Uterus (tissue), 3 donors: ENCODE measurements at regions not wholly inside any gene's neighbourhood (a gene's known extent, or its start where the extent isn't known, plus 50 kb on each side); places are given as distances from the start of the nearest gene placed in this dataset.

Experiments used
- DNase-seq, 2 donors: peaks; one replicate each; pipeline ENCODE4 v3.0.0-alpha.2; 2019 to 2020
- H3K27ac ChIP-seq, 2 donors: fragments of 200-600 bp; sonication (generic); 1 replicate in 1 of 2; 2 replicates in 1 of 2; pipeline ENCODE4 v1.5.1; 2016 to 2018
- H3K27me3 ChIP-seq, 2 donors: fragments of 200-600 bp; sonication (generic); one replicate each; pipeline ENCODE4 v1.5.1; 2018 to 2019; ENCODE audit warnings: control low read depth in 1 of 2
- H3K36me3 ChIP-seq, 2 donors: fragments of 200-600 bp; sonication (generic); one replicate each; pipeline ENCODE4 v1.5.1; 2019; ENCODE audit warnings: control low read depth in 1 of 2
- H3K4me1 ChIP-seq, 2 donors: fragments of 200-600 bp; sonication (generic); one replicate each; pipeline ENCODE4 v1.5.1; 2018 to 2019; ENCODE audit warnings: control low read depth in 1 of 2
- H3K4me3 ChIP-seq, 2 donors: fragments of 200-600 bp; sonication (generic); 1 replicate in 1 of 2; 2 replicates in 1 of 2; pipeline ENCODE4 v1.5.1; 2018 to 2019; ENCODE audit warnings: mild to moderate bottlenecking in 1 of 2
- H3K9me3 ChIP-seq, 2 donors: fragments of 200-600 bp; sonication (generic); one replicate each; pipeline ENCODE4 v1.5.1; 2019; ENCODE audit warnings: control low read depth in 1 of 2
- CTCF ChIP-seq, 4 experiments: fragments of 200-600 bp in 2 of 4; fragments of 450-650 bp in 2 of 4; sonication (generic) in 2 of 4; IDR thresholded peaks; one replicate each; pipeline ENCODE4 v1.5.1; 2016 to 2019; ENCODE audit warnings: antibody characterized with exemption in 4 of 4, mild to moderate bottlenecking in 2 of 4, moderate library complexity in 1 of 4
- POLR2A ChIP-seq, 2 donors: fragments of 450-650 bp; IDR thresholded peaks; one replicate each; pipeline ENCODE4 v1.6.1; 2016; ENCODE audit warnings: antibody characterized with exemption in 2 of 2, mild to moderate bottlenecking in 1 of 2, moderate library complexity in 1 of 2
- intact Hi-C: fragments of 100-400 bp; cut with DNase I; formaldehyde crosslinking; loops from one replicate; pipeline ENCODE4 v1.15.1; 2023; ENCODE audit warnings: low total_unique reads
- donor health status: DM: yes; HTN: yes; CAD: no.

GRCh38 chr5:141753971-141754713, 72.1 kb upstream of the ARAP3 start:
- TF ChIP-seq POLR2A (IDR thresholded peaks at IDR 0.05) (no peak), CTCF (IDR thresholded peaks at IDR 0.05) (no peak)
- H3K4me1 ChIP-seq: no peaks in the 10 kb centered on the region
- no peak overlapping the region for H3K27ac ChIP-seq
- H3K27me3 ChIP-seq: peaks cover 0 to 9% of the 10 kb centered on the region in 2 donors
- H3K4me3 ChIP-seq: no peak overlapping the region
- H3K9me3 ChIP-seq: no peaks in the 10 kb centered on the region
- no peak for DNase-seq
- H3K36me3 ChIP-seq: no peaks in the 10 kb centered on the region
- intact Hi-C loops: no loop called here

- Histone ChIP-seq H3K27me3 (peaks cover 0 to 9% of the 10 kb centered on the region in 2 donors), H3K27ac (no peak overlapping the region), H3K4me1 (no peaks in the 10 kb centered on the region), H3K4me3 (no peak overlapping the region), H3K9me3 (no peaks in the 10 kb centered on the region), H3K36me3 (no peaks in the 10 kb centered on the region)
- DNase-seq: no peak
- TF ChIP-seq POLR2A (IDR thresholded peaks at IDR 0.05) (no peak), CTCF (IDR thresholded peaks at IDR 0.05) (no peak)
- intact Hi-C loops: no loop called here
Observed at GRCh38 chr5:141753143-141753970, 71.3 kb upstream of the ARAP3 start.

DNA sequence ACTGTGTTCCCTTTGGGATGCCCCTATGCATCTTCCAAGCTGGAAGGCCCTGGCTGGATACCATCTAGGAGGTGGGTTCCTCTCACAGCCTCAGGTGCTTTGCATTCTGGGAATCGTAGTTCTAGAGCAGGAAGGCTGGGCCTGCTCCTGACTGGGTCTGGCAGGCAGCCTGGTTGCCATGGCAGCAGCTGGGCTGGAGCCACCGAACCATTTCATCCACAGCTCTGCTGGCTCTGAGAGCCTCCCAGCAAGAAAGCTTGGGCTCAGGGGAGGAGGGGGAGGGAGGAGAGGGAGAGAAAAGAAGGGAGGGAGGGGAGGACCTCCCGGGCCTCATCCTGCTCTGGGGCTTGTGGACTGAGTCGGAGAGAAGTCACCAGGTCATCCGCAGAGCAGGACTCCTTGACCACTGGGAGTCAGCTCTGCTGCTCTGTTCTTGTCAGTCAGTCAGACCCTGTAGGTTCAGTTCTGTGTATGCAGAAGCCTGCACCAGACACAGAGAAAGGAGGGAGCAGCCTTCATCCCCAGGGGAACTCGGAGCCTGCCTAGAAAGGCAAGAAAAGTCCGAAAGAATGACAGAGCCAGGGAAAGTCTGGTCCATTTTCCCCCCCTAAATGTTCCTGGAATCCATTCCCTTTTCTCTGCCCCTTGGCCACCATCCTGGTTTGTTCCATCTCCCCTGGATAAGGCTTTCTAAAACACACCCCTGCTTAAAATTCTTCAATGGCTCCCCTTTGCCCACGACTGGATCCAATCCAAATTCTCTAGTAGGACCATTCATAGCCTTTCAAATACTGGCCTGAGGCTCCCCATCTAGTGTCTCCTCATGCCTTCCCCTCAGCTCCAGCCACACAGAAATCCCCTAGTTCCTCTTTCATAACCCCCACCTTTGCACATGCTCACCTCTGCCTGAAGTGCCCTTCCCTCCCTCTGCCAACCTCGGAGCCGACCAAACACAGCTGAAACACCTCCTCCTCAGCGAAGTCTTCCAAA, 65.4 kb upstream of the ARAP3 start:
- no peak for TF ChIP-seq POLR2A (IDR thresholded peaks at IDR 0.05)
- Histone ChIP-seq H3K4me1 (no peaks in the 10 kb centered on the region), H3K9me3 (no peaks in the 10 kb centered on the region), H3K36me3 (no peaks in the 10 kb centered on the region), H3K4me3 (no peak overlapping the region), H3K27ac (no peak overlapping the region), H3K27me3 (no peaks in the 10 kb centered on the region)
- intact Hi-C loops: no loop called here
- peak; percentile 77 to 82 for DNase-seq

DNA sequence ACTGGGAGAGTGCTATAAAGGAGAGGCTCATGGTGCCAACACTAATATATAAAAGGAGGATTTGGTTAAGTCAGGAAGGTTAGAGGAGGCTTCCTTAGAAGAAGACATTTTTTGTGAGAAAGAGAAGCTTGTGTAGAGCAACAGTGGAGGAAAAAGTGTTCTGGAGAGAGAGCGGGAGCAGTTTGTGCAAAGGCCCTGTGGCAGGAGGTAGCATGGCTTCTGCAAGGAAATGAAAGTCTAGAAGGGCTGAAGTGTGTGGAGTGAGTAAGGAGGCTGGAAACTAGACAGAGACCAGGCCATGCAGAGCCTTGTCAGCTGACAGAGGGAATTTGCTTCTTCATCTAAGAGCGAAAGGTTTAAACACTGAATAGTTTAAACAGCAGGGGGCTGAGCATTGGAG, 64.4 kb upstream of the ARAP3 start:
- H3K9me3 ChIP-seq: no peaks in the 10 kb centered on the region
- no peaks in the 10 kb centered on the region for H3K36me3 ChIP-seq
- intact Hi-C loops: no loop called here
- no peak for DNase-seq
- no peaks in the 10 kb centered on the region for H3K4me1 ChIP-seq
- TF ChIP-seq CTCF (IDR thresholded peaks at IDR 0.05): no peak
- no peak overlapping the region for H3K4me3 ChIP-seq
- H3K27me3 ChIP-seq: no peaks in the 10 kb centered on the region
- H3K27ac ChIP-seq: no peak overlapping the region

- Histone ChIP-seq H3K4me1 (no peaks in the 10 kb centered on the region), H3K9me3 (no peaks in the 10 kb centered on the region), H3K27ac (no peak overlapping the region), H3K4me3 (no peak overlapping the region), H3K27me3 (no peaks in the 10 kb centered on the region), H3K36me3 (no peaks in the 10 kb centered on the region)
- intact Hi-C loops: no loop called here
- TF ChIP-seq POLR2A (IDR thresholded peaks at IDR 0.05): no peak
- no peak for TF ChIP-seq CTCF (IDR thresholded peaks at IDR 0.05)
- no peak for DNase-seq
Observed at GRCh38 chr5:141745390-141745789, 63.4 kb upstream of the ARAP3 start.
